K562 (cell line): ENCODE measurements at regions not wholly inside any gene's neighbourhood (a gene's known extent, or its start where the extent isn't known, plus 50 kb on each side); places are given as distances from the start of the nearest gene placed in this dataset.

ENCODE experiments used
- ATAC-seq: fragments of 200-7000 bp; cut with Tn5 transposase; 3 replicates; pipeline ENCODE4 v1.9.1; 2020; ENCODE audit warnings: moderate library complexity
- BruUV-seq: library from RNA; stranded (reverse); fragments of 400-500 nt; replicated peaks from 2 replicates; lab custom pipeline; 2021; lab: Mats Ljungman, UMichigan
- CTCF ChIA-PET: fragments of 300-600 bp; formaldehyde crosslinking; extraction: SDS; loops from one replicate; lab custom pipeline; 2021; ENCODE audit warnings: low intra/inter-chr PET ratio; lab: Yijun Ruan, JAX
- POLR2A ChIA-PET: fragments of 300-600, 350-650 bp; sonication (Branson Sonifier 250); formaldehyde crosslinking; extraction: SDS; loops from one replicate; lab custom pipeline; 2021; ENCODE audit warnings: antibody characterized with exemption, inconsistent platforms; lab: Yijun Ruan, JAX
- DNase-seq, 4 experiments: peaks; one replicate each; pipeline versions ENCODE4 v3.0.0 to v3.0.0-alpha.2; 2011 to 2018; ENCODE audit warnings: low spot score in 3 of 4, mixed read lengths in 3 of 4; ENCODE audit errors: extremely low read depth in 1 of 4
- FAIRE-seq: peaks from 2 replicates; lab custom pipeline; 2011; peaks lifted over from hg19 to GRCh38; lab: Jason Lieb, UNC
- H2AFZ ChIP-seq: 2 replicates; pipeline ENCODE4 v1.6.0; 2011; ENCODE audit warnings: low read depth, low read length, control low read depth, inconsistent platforms
- H3K27ac ChIP-seq: fragments of 200-600 bp; 3 replicates; pipeline ENCODE4 v1.8.0; 2011; ENCODE audit warnings: low read depth, mild to moderate bottlenecking, control low read depth, inconsistent platforms, low read length, moderate library complexity, mixed read lengths; ENCODE audit errors: extremely low read depth
- H3K27me3 ChIP-seq, 2 experiments: fragments of 300-600 bp in 1 of 2; 2 replicates in 1 of 2; 3 replicates in 1 of 2; pipeline versions ENCODE4 v1.6.0 to v1.8.0; 2011; ENCODE audit warnings: inconsistent platforms in 2 of 2, low read length in 2 of 2, mild to moderate bottlenecking in 1 of 2, mixed read lengths in 1 of 2, moderate library complexity in 1 of 2; ENCODE audit not compliant: control insufficient read depth in 2 of 2, insufficient read depth in 2 of 2
- H3K36me3 ChIP-seq: fragments of 300-600 bp; 3 replicates; pipeline ENCODE4 v1.8.0; 2011; ENCODE audit warnings: mild to moderate bottlenecking, low read length, inconsistent platforms; ENCODE audit not compliant: control insufficient read depth, insufficient read depth
- H3K4me1 ChIP-seq, 2 experiments: fragments of 200-600 bp in 1 of 2; replicated peaks in 1 of 2; 2 replicates in 1 of 2; 3 replicates in 1 of 2; pipeline versions ENCODE4 v1.5.1 to v1.8.0; 2011; ENCODE audit warnings: inconsistent platforms in 2 of 2, low read length in 2 of 2, mild to moderate bottlenecking in 1 of 2, mixed read lengths in 1 of 2, moderate library complexity in 1 of 2; ENCODE audit not compliant: control insufficient read depth in 2 of 2, insufficient read depth in 2 of 2
- H3K4me2 ChIP-seq: 2 replicates; pipeline ENCODE4 v1.6.1; 2011; ENCODE audit warnings: low read length, control low read depth, inconsistent platforms, mixed read lengths; ENCODE audit not compliant: insufficient read depth
- H3K4me3 ChIP-seq: fragments of 200-600 bp; sonication (generic), shearing (Covaris generic); 2 replicates; pipeline ENCODE4 v1.5.1; 2016; ENCODE audit warnings: control low read depth, inconsistent platforms
- H3K79me2 ChIP-seq: fragments of 200-600 bp; 3 replicates; pipeline ENCODE4 v1.8.0; 2011; ENCODE audit warnings: low read length, inconsistent platforms; ENCODE audit not compliant: control insufficient read depth, insufficient read depth
- H3K9ac ChIP-seq, 2 experiments: 2 replicates each; pipeline versions ENCODE4 v1.6.0 to v1.6.1; 2011; ENCODE audit warnings: low read depth in 2 of 2, low read length in 2 of 2, control low read depth in 1 of 2, inconsistent platforms in 1 of 2, mild to moderate bottlenecking in 1 of 2, mixed read lengths in 1 of 2; ENCODE audit not compliant: insufficient read depth in 1 of 2
- H3K9me1 ChIP-seq: one replicate; pipeline ENCODE4 v1.6.0; 2011; ENCODE audit warnings: inconsistent platforms, mild to moderate bottlenecking, low read length, moderate library complexity; ENCODE audit not compliant: control insufficient read depth, insufficient read depth
- H3K9me3 ChIP-seq: replicated peaks from 2 replicates; pipeline ENCODE4 v1.5.1; 2011; ENCODE audit warnings: low read depth, low read length, inconsistent platforms; ENCODE audit not compliant: control insufficient read depth, insufficient read depth
- H4K20me1 ChIP-seq: replicated peaks from 2 replicates; pipeline ENCODE4 v1.6.1; 2011; ENCODE audit warnings: low read length, inconsistent platforms, mixed read lengths; ENCODE audit not compliant: control insufficient read depth, insufficient read depth
- ADNP ChIP-seq: fragments of 200-800 bp; sonication (Bioruptor generic); IDR thresholded peaks from 2 replicates; pipeline ENCODE4 v1.6.1; 2016; ENCODE audit warnings: missing genetic modification characterization, missing compliant biosample characterization
- CREBBP ChIP-seq: IDR thresholded peaks from one replicate; pipeline ENCODE4 v1.6.1; 2012; ENCODE audit warnings: low read depth, mild to moderate bottlenecking, control low read depth, inconsistent platforms, low read length
- DNMT1 ChIP-seq: fragments of 450-650 bp; IDR thresholded peaks from 2 replicates; pipeline ENCODE4 v1.6.1; 2016; ENCODE audit warnings: antibody characterized with exemption, mild to moderate bottlenecking
- EGR1 ChIP-seq: fragments of 450-650 bp; conservative IDR thresholded peaks from 2 replicates; pipeline ENCODE4 v1.6.1; 2017; ENCODE audit warnings: mild to moderate bottlenecking
- FIP1L1 ChIP-seq: fragments of 200-400 bp; formaldehyde crosslinking; IDR thresholded peaks from 2 replicates; pipeline ENCODE4 v1.6.1; 2018; ENCODE audit warnings: mild to moderate bottlenecking, low read depth, low read length; ENCODE audit not compliant: poor library complexity, severe bottlenecking
- IRF2 ChIP-seq: sonication (generic); formaldehyde crosslinking; IDR thresholded peaks from 2 replicates; pipeline ENCODE4 v1.8.1; 2022; ENCODE audit warnings: mild to moderate bottlenecking, missing genetic modification reagents
- JUN ChIP-seq, 2 experiments: sonication (generic) in 1 of 2; formaldehyde crosslinking in 1 of 2; IDR thresholded peaks; 2 replicates each; pipeline versions ENCODE4 v1.6.1 to v1.8.0; 2012 to 2022; ENCODE audit warnings: borderline replicate concordance in 2 of 2, mild to moderate bottlenecking in 2 of 2, improper control_type of control experiment in 1 of 2, low read depth in 1 of 2, low read length in 1 of 2, missing genetic modification reagents in 1 of 2
- MIER1 ChIP-seq: fragments of 450-650 bp; IDR thresholded peaks from 2 replicates; pipeline ENCODE4 v1.6.1; 2016; ENCODE audit warnings: antibody characterized with exemption, mild to moderate bottlenecking, low read depth
- NCOA4 ChIP-seq: fragments of 450-650 bp; IDR thresholded peaks from 2 replicates; pipeline ENCODE4 v1.6.1; 2018; ENCODE audit warnings: mild to moderate bottlenecking; ENCODE audit not compliant: partially characterized antibody
- PHF20 ChIP-seq: fragments of 450-650 bp; IDR thresholded peaks from 2 replicates; pipeline ENCODE4 v1.6.1; 2018; ENCODE audit not compliant: partially characterized antibody
- POLR2A ChIP-seq: fragments of 450-650 bp; conservative IDR thresholded peaks from 2 replicates; pipeline ENCODE4 v1.6.1; 2016
- POLR3G ChIP-seq: IDR thresholded peaks from 2 replicates; pipeline ENCODE4 v1.6.1; 2011; ENCODE audit not compliant: insufficient read length, insufficient replicate concordance; ENCODE audit errors: extremely low read depth
- SMARCC2 ChIP-seq: fragments of 450-650 bp; IDR thresholded peaks from 2 replicates; pipeline ENCODE4 v1.6.1; 2017; ENCODE audit warnings: antibody characterized with exemption, moderate library complexity, mild to moderate bottlenecking, low read depth
- SRSF3 ChIP-seq: fragments of 200-400 bp; formaldehyde crosslinking; IDR thresholded peaks from 2 replicates; pipeline ENCODE4 v1.6.1; 2016; ENCODE audit warnings: mild to moderate bottlenecking, low read length, moderate library complexity; ENCODE audit not compliant: insufficient read depth
- TAF9B ChIP-seq: fragments of 450-650 bp; IDR thresholded peaks from 2 replicates; pipeline ENCODE4 v1.6.1; 2018; ENCODE audit warnings: mild to moderate bottlenecking; ENCODE audit not compliant: partially characterized antibody
- TGIF2 ChIP-seq: sonication (generic); formaldehyde crosslinking; IDR thresholded peaks from 2 replicates; pipeline ENCODE4 v1.8.1; 2022; ENCODE audit warnings: mild to moderate bottlenecking, missing genetic modification reagents, moderate library complexity
- ZBTB5 ChIP-seq: fragments of 450-650 bp; IDR thresholded peaks from 2 replicates; pipeline ENCODE4 v1.6.1; 2017; ENCODE audit warnings: antibody characterized with exemption
- ZNF134 ChIP-seq: fragments of 250-450 bp; sonication (Bioruptor Pico); conservative IDR thresholded peaks from 2 replicates; pipeline ENCODE4 v1.4.0; 2020
- ZNF785 ChIP-seq: fragments of 250-450 bp; sonication (Bioruptor Pico); IDR thresholded peaks from 2 replicates; pipeline ENCODE4 v1.4.0; 2020; ENCODE audit warnings: mild to moderate bottlenecking
- WGBS: fragments of 100-300 bp; shearing (Covaris generic); methylation state at CpG from one replicate; pipeline ENCODE4 v1.1.6; 2016; ENCODE audit warnings: low coverage, mixed read lengths; ENCODE audit not compliant: insufficient coverage; ENCODE audit errors: missing lambda C conversion rate; 5-methylcytosine and 5-hydroxymethylcytosine counted together
- in situ Hi-C: fragments of 300-500 bp; cut with MboI; formaldehyde crosslinking; loops from 4 replicates; pipeline ENCODE4 v1.15.0; 2018; ENCODE audit warnings: inconsistent platforms, mixed read lengths
- intact Hi-C: fragments of 100-400 bp; cut with micrococcal nuclease; formaldehyde crosslinking; loops from 2 replicates; pipeline ENCODE4 v1.14.2; 2022
- TF ChIP-seq, protein P1 (sequence below): sonication (generic); formaldehyde crosslinking; IDR thresholded peaks from 2 replicates; pipeline ENCODE4 v1.8.0; 2022; ENCODE audit warnings: mild to moderate bottlenecking, missing genetic modification reagents

- TF ChIP-seq, protein P1, sequence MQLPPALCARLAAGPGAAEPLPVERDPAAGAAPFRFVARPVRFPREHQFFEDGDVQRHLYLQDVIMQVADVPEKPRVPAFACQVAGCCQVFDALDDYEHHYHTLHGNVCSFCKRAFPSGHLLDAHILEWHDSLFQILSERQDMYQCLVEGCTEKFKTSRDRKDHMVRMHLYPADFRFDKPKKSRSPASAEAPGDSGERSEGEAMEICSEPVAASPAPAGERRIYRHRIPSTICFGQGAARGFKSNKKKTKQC (CRISPR knock-in tag), result no peak
- TF ChIP-seq ZNF134 (CRISPR knock-in tag) (no peak), ZNF785 (CRISPR knock-in tag) (no peak), DNMT1 (no peak)
- TF ChIP-seq, all 486 proteins: peak for 0
Observed at GRCh38 chr10:10734356-10735064, 283.2 kb upstream of the CELF2 start (continued).

DNA sequence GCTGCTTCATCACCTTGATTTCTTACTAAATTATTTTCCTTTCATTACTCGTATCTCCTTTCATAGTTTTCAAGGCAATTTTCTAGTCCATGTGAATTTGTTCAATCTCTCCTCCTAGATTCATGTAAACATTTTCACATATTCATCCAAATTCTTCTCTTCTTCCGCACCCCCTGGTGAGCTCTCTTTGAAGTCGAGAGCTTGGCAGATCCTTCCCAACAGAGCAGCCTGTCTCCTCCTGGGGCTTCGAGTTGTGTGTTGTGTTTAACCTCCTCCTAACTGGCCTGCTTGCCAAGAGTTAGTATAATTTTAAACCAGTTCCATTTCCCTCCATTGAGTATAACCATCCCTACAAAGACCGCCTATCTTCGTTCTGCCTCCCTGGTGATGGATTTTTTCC, 272.4 kb upstream of the CELF2 start:
- Histone ChIP-seq H3K4me3 (no peak overlapping the region), H3K9ac (no peak overlapping the region), H3K36me3 (no peaks in the 10 kb centered on the region), H3K27me3 (no peaks in the 10 kb centered on the region), H3K4me2 (no peak overlapping the region), H2AFZ (no peak overlapping the region), H3K9me1 (no peaks in the 10 kb centered on the region), H3K9me3 (no peaks in the 10 kb centered on the region), H4K20me1 (no peaks in the 10 kb centered on the region), H3K79me2 (no peaks in the 10 kb centered on the region), H3K4me1 (no peaks in the 10 kb centered on the region), H3K27ac (no peak overlapping the region)
- FAIRE-seq, result no peak
- ChIA-PET CTCF (no interaction called here), POLR2A (interaction anchor here (0.6 kb wide), 1 partner anchor 79 kb away, joined by 3 read pairs; no protein-coding TSS in a partner anchor)
- intact Hi-C loops (no loop called here), in situ Hi-C loops (no loop called here)
- BruUV-seq, result no TSS peak
- 3% methylated on average over 6 of the region's 6 CpGs for WGBS
- TF ChIP-seq TGIF2 (CRISPR knock-in tag), result no peak
- no peak for TF ChIP-seq POLR3G
- TF ChIP-seq JUN (IDR thresholded peaks at IDR 0.05; ENCODE audit: borderline replicate concordance, low read depth, low read length), result no peak
- TF ChIP-seq JUN (CRISPR knock-in tag; IDR thresholded peaks at IDR 0.05; ENCODE audit: borderline replicate concordance), result no peak
- TF ChIP-seq SRSF3, result no peak
- TF ChIP-seq ZBTB5, result no peak
- no peak for TF ChIP-seq EGR1
- TF ChIP-seq MIER1, result no peak
- TF ChIP-seq NCOA4, result no peak
- TF ChIP-seq FIP1L1, result no peak
- TF ChIP-seq PHF20, result no peak
- TF ChIP-seq TAF9B, result no peak
- TF ChIP-seq POLR2A, result no peak
- TF ChIP-seq IRF2 (CRISPR knock-in tag), result no peak
- no peak for TF ChIP-seq ADNP (tag)
- TF ChIP-seq SMARCC2, result no peak
- no peak for TF ChIP-seq CREBBP
- ATAC-seq, result no peak
- no peak for DNase-seq
